Uterus (tissue), 3 donors: ENCODE measurements at regions not wholly inside any gene's neighbourhood (a gene's known extent, or its start where the extent isn't known, plus 50 kb on each side); places are given as distances from the start of the nearest gene placed in this dataset.

Source experiments
- DNase-seq, 2 donors: peaks; one replicate each; pipeline ENCODE4 v3.0.0-alpha.2; 2019 to 2020
- H3K27ac ChIP-seq, 2 donors: fragments of 200-600 bp; sonication (generic); 1 replicate in 1 of 2; 2 replicates in 1 of 2; pipeline ENCODE4 v1.5.1; 2016 to 2018
- H3K27me3 ChIP-seq, 2 donors: fragments of 200-600 bp; sonication (generic); one replicate each; pipeline ENCODE4 v1.5.1; 2018 to 2019; ENCODE audit warnings: control low read depth in 1 of 2
- H3K36me3 ChIP-seq, 2 donors: fragments of 200-600 bp; sonication (generic); one replicate each; pipeline ENCODE4 v1.5.1; 2019; ENCODE audit warnings: control low read depth in 1 of 2
- H3K4me1 ChIP-seq, 2 donors: fragments of 200-600 bp; sonication (generic); one replicate each; pipeline ENCODE4 v1.5.1; 2018 to 2019; ENCODE audit warnings: control low read depth in 1 of 2
- H3K4me3 ChIP-seq, 2 donors: fragments of 200-600 bp; sonication (generic); 1 replicate in 1 of 2; 2 replicates in 1 of 2; pipeline ENCODE4 v1.5.1; 2018 to 2019; ENCODE audit warnings: mild to moderate bottlenecking in 1 of 2
- H3K9me3 ChIP-seq, 2 donors: fragments of 200-600 bp; sonication (generic); one replicate each; pipeline ENCODE4 v1.5.1; 2019; ENCODE audit warnings: control low read depth in 1 of 2
- CTCF ChIP-seq, 4 experiments: fragments of 200-600 bp in 2 of 4; fragments of 450-650 bp in 2 of 4; sonication (generic) in 2 of 4; IDR thresholded peaks; one replicate each; pipeline ENCODE4 v1.5.1; 2016 to 2019; ENCODE audit warnings: antibody characterized with exemption in 4 of 4, mild to moderate bottlenecking in 2 of 4, moderate library complexity in 1 of 4
- POLR2A ChIP-seq, 2 donors: fragments of 450-650 bp; IDR thresholded peaks; one replicate each; pipeline ENCODE4 v1.6.1; 2016; ENCODE audit warnings: antibody characterized with exemption in 2 of 2, mild to moderate bottlenecking in 1 of 2, moderate library complexity in 1 of 2
- intact Hi-C: fragments of 100-400 bp; cut with DNase I; formaldehyde crosslinking; loops from one replicate; pipeline ENCODE4 v1.15.1; 2023; ENCODE audit warnings: low total_unique reads
- donor health status: DM: yes; HTN: yes; CAD: no.

- Histone ChIP-seq H3K4me1 (no peaks in the 10 kb centered on the region), H3K27me3 (no peaks in the 10 kb centered on the region), H3K9me3 (no peaks in the 10 kb centered on the region), H3K27ac (no peak overlapping the region), H3K36me3 (no peaks in the 10 kb centered on the region), H3K4me3 (no peak overlapping the region)
- TF ChIP-seq CTCF (IDR thresholded peaks at IDR 0.05), result no peak
- TF ChIP-seq POLR2A (IDR thresholded peaks at IDR 0.05), result no peak
- no peak for DNase-seq
- intact Hi-C loops, result no loop called here
Observed at GRCh38 chr6:30798494-30798893, 54.1 kb upstream of the IER3 start.

- H3K27me3 ChIP-seq, result no peaks in the 10 kb centered on the region
- H3K4me1 ChIP-seq, result no peaks in the 10 kb centered on the region
- H3K36me3 ChIP-seq, result no peaks in the 10 kb centered on the region
- H3K9me3 ChIP-seq, result no peaks in the 10 kb centered on the region
- H3K4me3 ChIP-seq, result no peak overlapping the region
- TF ChIP-seq POLR2A (IDR thresholded peaks at IDR 0.05) (no peak), CTCF (IDR thresholded peaks at IDR 0.05) (no peak)
- intact Hi-C loops, result no loop called here
- H3K27ac ChIP-seq, result no peak overlapping the region
- DNase-seq, result no peak
Observed at GRCh38 chr6:30795549-30796293, 51.4 kb upstream of the IER3 start.
